GM12878 (cell line): ENCODE measurements at regions not wholly inside any gene's neighbourhood (a gene's known extent, or its start where the extent isn't known, plus 50 kb on each side); places are given as distances from the start of the nearest gene placed in this dataset.

Experiments used
- ATAC-seq: fragments of 200-7000 bp; cut with Tn5 transposase; 3 replicates; pipeline ENCODE4 v1.9.1; 2020; ENCODE audit warnings: mild to moderate bottlenecking, moderate library complexity
- BruUV-seq: library from RNA; stranded (reverse); fragments of 400-500 nt; replicated peaks from 2 replicates; lab custom pipeline; 2021; lab: Mats Ljungman, UMichigan
- CTCF ChIA-PET: fragments of 300-600 bp; sonication (Branson Sonifier 250); formaldehyde crosslinking; extraction: SDS; loops from one replicate; lab custom pipeline; 2021; ENCODE audit warnings: inconsistent platforms; lab: Yijun Ruan, JAX
- POLR2A ChIA-PET: fragments of 350-600 bp; formaldehyde crosslinking; extraction: SDS; loops from one replicate; lab custom pipeline; 2021; ENCODE audit warnings: inconsistent platforms; lab: Charles Lee
- RAD21 ChIA-PET: fragments of 300-600 bp; sonication (Branson Sonifier 250); formaldehyde crosslinking; loops from one replicate; lab custom pipeline; 2023; ENCODE audit warnings: antibody characterized with exemption; ENCODE audit not compliant: unreplicated experiment; lab: Charles Lee
- SMC1A ChIA-PET: fragments of 300-600 bp; sonication (Branson Sonifier 250); formaldehyde crosslinking; loops from one replicate; lab custom pipeline; 2023; ENCODE audit not compliant: unreplicated experiment, uncharacterized antibody; lab: Charles Lee
- DNase-seq: peaks from one replicate; pipeline ENCODE4 v3.0.0-alpha.2; 2011; ENCODE audit warnings: low read depth, low spot score
- FAIRE-seq: peaks from 3 replicates; lab custom pipeline; 2011; peaks lifted over from hg19 to GRCh38; lab: Jason Lieb, UNC
- H2AFZ ChIP-seq: 2 replicates; pipeline ENCODE4 v1.6.0; 2011; ENCODE audit warnings: low read depth, low read length, control low read depth; ENCODE audit not compliant: control insufficient read depth
- H3K27ac ChIP-seq: 2 replicates; pipeline ENCODE4 v1.5.1; 2011; ENCODE audit warnings: control low read depth; ENCODE audit not compliant: control insufficient read depth, insufficient read depth
- H3K27me3 ChIP-seq, 2 experiments: replicated peaks in 1 of 2; 2 replicates each; pipeline versions ENCODE4 v1.6.0 to v1.6.1; 2011; ENCODE audit warnings: low read length in 1 of 2; ENCODE audit not compliant: control insufficient read depth in 2 of 2, insufficient read depth in 2 of 2
- H3K36me3 ChIP-seq, 2 experiments: 2 replicates each; pipeline ENCODE4 v1.5.1; 2011; ENCODE audit warnings: low read length in 1 of 2; ENCODE audit not compliant: control insufficient read depth in 2 of 2, insufficient read depth in 2 of 2
- H3K4me1 ChIP-seq: 2 replicates; pipeline ENCODE4 v1.6.1; 2011; ENCODE audit warnings: mild to moderate bottlenecking, low read length, moderate library complexity, mixed read lengths; ENCODE audit not compliant: control insufficient read depth, insufficient read depth
- H3K4me2 ChIP-seq: 2 replicates; pipeline ENCODE4 v1.6.0; 2011; ENCODE audit warnings: control low read depth; ENCODE audit not compliant: control insufficient read depth, insufficient read depth
- H3K4me3 ChIP-seq: fragments of 200-600 bp; sonication (generic); 2 replicates; pipeline ENCODE4 v1.5.1; 2016
- H3K79me2 ChIP-seq: 2 replicates; pipeline ENCODE4 v1.6.0; 2011; ENCODE audit warnings: low read length; ENCODE audit not compliant: control insufficient read depth, insufficient read depth
- H3K9ac ChIP-seq: 2 replicates; pipeline ENCODE4 v1.8.0; 2011; ENCODE audit warnings: low read length, control low read depth, mixed read lengths; ENCODE audit not compliant: control insufficient read depth, insufficient read depth
- H3K9me3 ChIP-seq: replicated peaks from 3 replicates; pipeline ENCODE4 v1.5.1; 2011; ENCODE audit warnings: mild to moderate bottlenecking, low read length; ENCODE audit not compliant: control insufficient read depth, insufficient read depth
- H4K20me1 ChIP-seq: 2 replicates; pipeline ENCODE4 v1.6.0; 2011; ENCODE audit not compliant: control insufficient read depth, insufficient read depth
- NR2C2 ChIP-seq: IDR thresholded peaks from 2 replicates; pipeline ENCODE4 v1.6.1; 2011; ENCODE audit warnings: borderline replicate concordance, low read depth; ENCODE audit not compliant: control insufficient read depth, insufficient read length
- ZNF217 ChIP-seq: fragments of 450-650 bp; IDR thresholded peaks from 2 replicates; pipeline ENCODE4 v1.6.1; 2017; ENCODE audit warnings: antibody characterized with exemption, mild to moderate bottlenecking
- WGBS: methylation state at CpG from one replicate; pipeline ENCODE4 v1.1.6; 2016; ENCODE audit warnings: low lambda C conversion rate; ENCODE audit not compliant: insufficient replicate concordance, insufficient coverage; ENCODE audit errors: missing lambda C conversion rate; 5-methylcytosine and 5-hydroxymethylcytosine counted together
- in situ Hi-C: fragments of 300-500 bp; cut with MboI; formaldehyde crosslinking; loops from 9 replicates; pipeline ENCODE4 v1.14.3; 2018; ENCODE audit warnings: mixed read lengths
- intact Hi-C: fragments of 100-400 bp; cut with micrococcal nuclease; formaldehyde crosslinking; loops from one replicate; pipeline ENCODE4 v1.14.2; 2022; ENCODE audit not compliant: unreplicated experiment
- TF ChIP-seq, protein P1 (sequence below): fragments of 450-650 bp; IDR thresholded peaks from 2 replicates; pipeline ENCODE4 v1.6.1; 2017; ENCODE audit warnings: mild to moderate bottlenecking, moderate library complexity
- TF ChIP-seq, protein P2 (sequence below): fragments of 450-650 bp; IDR thresholded peaks from 2 replicates; pipeline ENCODE4 v1.6.1; 2017; ENCODE audit warnings: mild to moderate bottlenecking, low read depth, inconsistent platforms; ENCODE audit not compliant: poor library complexity, severe bottlenecking
- TF ChIP-seq, protein P3 (sequence below): IDR thresholded peaks from 2 replicates; pipeline ENCODE4 v1.6.1; 2011; ENCODE audit warnings: low read depth, mild to moderate bottlenecking, low read length, moderate library complexity, borderline replicate concordance; ENCODE audit errors: extremely low read depth

DNA sequence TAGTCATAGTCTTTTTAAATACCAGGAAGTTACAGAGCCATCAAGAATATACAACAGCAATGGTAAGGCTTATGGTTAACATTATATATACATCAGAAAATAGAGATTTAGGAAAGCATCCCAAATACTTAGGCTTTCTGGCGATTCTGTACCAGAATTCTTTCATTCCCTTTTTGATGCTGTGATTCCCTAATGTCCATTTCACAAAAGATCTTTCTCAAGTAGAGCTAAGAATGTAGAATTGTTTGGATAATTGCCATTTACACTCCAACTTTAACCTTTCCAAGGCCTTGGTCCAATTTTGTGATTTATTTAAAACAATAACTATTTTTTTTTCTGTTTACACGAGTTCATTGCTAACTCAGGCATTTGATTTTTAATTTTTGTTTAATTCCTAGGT lies 422.2 kb downstream of the MTX2 start:
- peaks cover 0 to 3% of the 10 kb centered on the region in 2 experiments; a peak in 3 of 4 replicates for H3K27me3 ChIP-seq
- RAD21 ChIA-PET, result interaction anchor here (1.4 kb wide), 1 partner anchor 20 kb away, joined by 3 read pairs; no protein-coding TSS in a partner anchor
- no peaks in the 10 kb centered on the region for H3K9me3 ChIP-seq
- no TSS peak for BruUV-seq
- no peak overlapping the region for H3K4me3 ChIP-seq
- no peak for DNase-seq
- H3K4me2 ChIP-seq, result no peak overlapping the region
- H3K27ac ChIP-seq, result no peak overlapping the region
- no peaks in the 10 kb centered on the region for H3K36me3 ChIP-seq
- POLR2A ChIA-PET, result no interaction called here
- H3K4me1 ChIP-seq, result no peaks in the 10 kb centered on the region
- WGBS, result 0% methylated on average over 2 of the region's 2 CpGs
- no peak overlapping the region for H2AFZ ChIP-seq
- in situ Hi-C loops, result no loop called here
- no peak for ATAC-seq
- intact Hi-C loops, result no loop called here
- FAIRE-seq, result no peak
- no peaks in the 10 kb centered on the region for H4K20me1 ChIP-seq
- no peak overlapping the region for H3K9ac ChIP-seq
- TF ChIP-seq NR2C2, result no peak
- TF ChIP-seq, protein P1, sequence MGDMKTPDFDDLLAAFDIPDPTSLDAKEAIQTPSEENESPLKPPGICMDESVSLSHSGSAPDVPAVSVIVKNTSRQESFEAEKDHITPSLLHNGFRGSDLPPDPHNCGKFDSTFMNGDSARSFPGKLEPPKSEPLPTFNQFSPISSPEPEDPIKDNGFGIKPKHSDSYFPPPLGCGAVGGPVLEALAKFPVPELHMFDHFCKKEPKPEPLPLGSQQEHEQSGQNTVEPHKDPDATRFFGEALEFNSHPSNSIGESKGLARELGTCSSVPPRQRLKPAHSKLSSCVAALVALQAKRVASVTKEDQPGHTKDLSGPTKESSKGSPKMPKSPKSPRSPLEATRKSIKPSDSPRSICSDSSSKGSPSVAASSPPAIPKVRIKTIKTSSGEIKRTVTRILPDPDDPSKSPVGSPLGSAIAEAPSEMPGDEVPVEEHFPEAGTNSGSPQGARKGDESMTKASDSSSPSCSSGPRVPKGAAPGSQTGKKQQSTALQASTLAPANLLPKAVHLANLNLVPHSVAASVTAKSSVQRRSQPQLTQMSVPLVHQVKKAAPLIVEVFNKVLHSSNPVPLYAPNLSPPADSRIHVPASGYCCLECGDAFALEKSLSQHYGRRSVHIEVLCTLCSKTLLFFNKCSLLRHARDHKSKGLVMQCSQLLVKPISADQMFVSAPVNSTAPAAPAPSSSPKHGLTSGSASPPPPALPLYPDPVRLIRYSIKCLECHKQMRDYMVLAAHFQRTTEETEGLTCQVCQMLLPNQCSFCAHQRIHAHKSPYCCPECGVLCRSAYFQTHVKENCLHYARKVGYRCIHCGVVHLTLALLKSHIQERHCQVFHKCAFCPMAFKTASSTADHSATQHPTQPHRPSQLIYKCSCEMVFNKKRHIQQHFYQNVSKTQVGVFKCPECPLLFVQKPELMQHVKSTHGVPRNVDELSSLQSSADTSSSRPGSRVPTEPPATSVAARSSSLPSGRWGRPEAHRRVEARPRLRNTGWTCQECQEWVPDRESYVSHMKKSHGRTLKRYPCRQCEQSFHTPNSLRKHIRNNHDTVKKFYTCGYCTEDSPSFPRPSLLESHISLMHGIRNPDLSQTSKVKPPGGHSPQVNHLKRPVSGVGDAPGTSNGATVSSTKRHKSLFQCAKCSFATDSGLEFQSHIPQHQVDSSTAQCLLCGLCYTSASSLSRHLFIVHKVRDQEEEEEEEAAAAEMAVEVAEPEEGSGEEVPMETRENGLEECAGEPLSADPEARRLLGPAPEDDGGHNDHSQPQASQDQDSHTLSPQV, result no peak
- TF ChIP-seq, protein P2, sequence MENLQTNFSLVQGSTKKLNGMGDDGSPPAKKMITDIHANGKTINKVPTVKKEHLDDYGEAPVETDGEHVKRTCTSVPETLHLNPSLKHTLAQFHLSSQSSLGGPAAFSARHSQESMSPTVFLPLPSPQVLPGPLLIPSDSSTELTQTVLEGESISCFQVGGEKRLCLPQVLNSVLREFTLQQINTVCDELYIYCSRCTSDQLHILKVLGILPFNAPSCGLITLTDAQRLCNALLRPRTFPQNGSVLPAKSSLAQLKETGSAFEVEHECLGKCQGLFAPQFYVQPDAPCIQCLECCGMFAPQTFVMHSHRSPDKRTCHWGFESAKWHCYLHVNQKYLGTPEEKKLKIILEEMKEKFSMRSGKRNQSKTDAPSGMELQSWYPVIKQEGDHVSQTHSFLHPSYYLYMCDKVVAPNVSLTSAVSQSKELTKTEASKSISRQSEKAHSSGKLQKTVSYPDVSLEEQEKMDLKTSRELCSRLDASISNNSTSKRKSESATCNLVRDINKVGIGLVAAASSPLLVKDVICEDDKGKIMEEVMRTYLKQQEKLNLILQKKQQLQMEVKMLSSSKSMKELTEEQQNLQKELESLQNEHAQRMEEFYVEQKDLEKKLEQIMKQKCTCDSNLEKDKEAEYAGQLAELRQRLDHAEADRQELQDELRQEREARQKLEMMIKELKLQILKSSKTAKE, result no peak
- TF ChIP-seq, protein P3, sequence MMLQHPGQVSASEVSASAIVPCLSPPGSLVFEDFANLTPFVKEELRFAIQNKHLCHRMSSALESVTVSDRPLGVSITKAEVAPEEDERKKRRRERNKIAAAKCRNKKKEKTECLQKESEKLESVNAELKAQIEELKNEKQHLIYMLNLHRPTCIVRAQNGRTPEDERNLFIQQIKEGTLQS, result no peak
- no peak for TF ChIP-seq ZNF217
- SMC1A ChIA-PET, result interaction anchor here (0.7 kb wide), 1 partner anchor 20 kb away, joined by 3 read pairs; no protein-coding TSS in a partner anchor
- CTCF ChIA-PET, result no interaction called here
- no peaks in the 10 kb centered on the region for H3K79me2 ChIP-seq
